Esophagus (tissue), 2 donors: ENCODE measurements at regions not wholly inside any gene's neighbourhood (a gene's known extent, or its start where the extent isn't known, plus 50 kb on each side); places are given as distances from the start of the nearest gene placed in this dataset.

Source experiments
- H3K27ac ChIP-seq, 2 donors: one replicate each; pipeline ENCODE4 v1.5.1; 2013; ENCODE audit warnings: low read depth in 2 of 2, mild to moderate bottlenecking in 2 of 2, inconsistent platforms in 1 of 2, low read length in 1 of 2, moderate library complexity in 1 of 2
- H3K27me3 ChIP-seq, 2 donors: one replicate each; pipeline ENCODE4 v1.6.1; 2013; ENCODE audit warnings: low read length in 2 of 2, control low read depth in 1 of 2, mild to moderate bottlenecking in 1 of 2; ENCODE audit not compliant: insufficient read depth in 2 of 2, control insufficient read depth in 1 of 2
- H3K36me3 ChIP-seq, 2 donors: one replicate each; pipeline ENCODE4 v1.6.1; 2013; ENCODE audit warnings: low read length in 1 of 2; ENCODE audit not compliant: control insufficient read depth in 2 of 2, insufficient read depth in 2 of 2
- H3K4me1 ChIP-seq, 2 donors: one replicate each; pipeline ENCODE4 v1.6.1; 2013; ENCODE audit warnings: low read length in 1 of 2; ENCODE audit not compliant: control insufficient read depth in 2 of 2, insufficient read depth in 2 of 2
- H3K4me3 ChIP-seq, 2 donors: one replicate each; pipeline ENCODE4 v1.5.1; 2013; ENCODE audit warnings: low read length in 2 of 2, mild to moderate bottlenecking in 2 of 2, low read depth in 1 of 2, moderate library complexity in 1 of 2
- H3K9me3 ChIP-seq, 2 donors: one replicate each; pipeline ENCODE4 v1.6.1; 2013; ENCODE audit warnings: mild to moderate bottlenecking in 2 of 2, low read depth in 1 of 2, low read length in 1 of 2, moderate library complexity in 1 of 2; ENCODE audit not compliant: control insufficient read depth in 2 of 2, insufficient read depth in 1 of 2
- WGBS, 2 donors: extraction: QIAGEN DNeasy Blood & Tissue Kit; methylation state at CpG; one replicate each; pipeline ENCODE4 v1.1.7; 2013; 5-methylcytosine and 5-hydroxymethylcytosine counted together
- donor health status: healthy with polysubstance abuse.
- donor health status: Bipolar disorder and iron deficiency.

GRCh38 chr3:182473191-182473710 is 320.1 kb upstream of the ATP11B start:
- WGBS, 2 donors, result 90 to 96% methylated on average over 1 of the region's 1 CpG
- no peak overlapping the region for H3K4me3 ChIP-seq
- no peak overlapping the region for H3K27ac ChIP-seq
- H3K9me3 ChIP-seq, result no peaks in the 10 kb centered on the region
- H3K36me3 ChIP-seq, result no peaks in the 10 kb centered on the region
- no peaks in the 10 kb centered on the region for H3K4me1 ChIP-seq
- H3K27me3 ChIP-seq, result no peaks in the 10 kb centered on the region

GRCh38 chr3:182478369-182478768 is 314.9 kb upstream of the ATP11B start:
- Histone ChIP-seq H3K4me3 (no peak overlapping the region), H3K36me3 (no peaks in the 10 kb centered on the region), H3K27me3 (no peaks in the 10 kb centered on the region), H3K9me3 (no peaks in the 10 kb centered on the region), H3K27ac (no peak overlapping the region), H3K4me1 (no peaks in the 10 kb centered on the region)

GRCh38 chr3:182479419-182480336 is 313.6 kb upstream of the ATP11B start:
- Histone ChIP-seq H3K36me3 (no peaks in the 10 kb centered on the region), H3K9me3 (no peaks in the 10 kb centered on the region), H3K27ac (no peak overlapping the region), H3K4me3 (no peak overlapping the region), H3K4me1 (no peaks in the 10 kb centered on the region), H3K27me3 (no peaks in the 10 kb centered on the region)
- 69 to 71% methylated on average over 8 of the region's 8 CpGs for WGBS, 2 donors

- no peaks in the 10 kb centered on the region for H3K9me3 ChIP-seq
- H3K4me1 ChIP-seq, result no peaks in the 10 kb centered on the region
- no peak overlapping the region for H3K27ac ChIP-seq
- H3K36me3 ChIP-seq, result no peaks in the 10 kb centered on the region
- H3K27me3 ChIP-seq, result no peaks in the 10 kb centered on the region
- no peak overlapping the region for H3K4me3 ChIP-seq
- 66 to 67% methylated on average over 5 of the region's 5 CpGs for WGBS, 2 donors
These were observed 310.6 kb upstream of the ATP11B start for GRCh38 chr3:182482705-182483104.

- Histone ChIP-seq H3K27ac (no peak overlapping the region), H3K4me1 (no peaks in the 10 kb centered on the region), H3K27me3 (no peaks in the 10 kb centered on the region), H3K36me3 (no peaks in the 10 kb centered on the region), H3K4me3 (no peak overlapping the region), H3K9me3 (no peaks in the 10 kb centered on the region)
- WGBS, 2 donors, result 67 to 75% methylated on average over 4 of the region's 4 CpGs
These were observed 308.6 kb upstream of the ATP11B start for GRCh38 chr3:182484682-182485081.

GRCh38 chr3:182485301-182485700 is 308.0 kb upstream of the ATP11B start:
- Histone ChIP-seq H3K4me1 (no peaks in the 10 kb centered on the region), H3K9me3 (no peaks in the 10 kb centered on the region), H3K27me3 (no peaks in the 10 kb centered on the region), H3K36me3 (no peaks in the 10 kb centered on the region), H3K27ac (no peak overlapping the region), H3K4me3 (no peak overlapping the region)
- 16 to 25% methylated on average over 3 of the region's 3 CpGs for WGBS, 2 donors

GRCh38 chr3:182486463-182486862 is 306.8 kb upstream of the ATP11B start:
- Histone ChIP-seq H3K27me3 (no peaks in the 10 kb centered on the region), H3K36me3 (no peaks in the 10 kb centered on the region), H3K4me3 (no peak overlapping the region), H3K27ac (peak overlapping the region in 1 of 2 donors; percentile 62), H3K4me1 (no peaks in the 10 kb centered on the region), H3K9me3 (no peaks in the 10 kb centered on the region)
- 37 to 46% methylated on average over 4 of the region's 4 CpGs for WGBS, 2 donors

- Histone ChIP-seq H3K4me3 (no peak overlapping the region), H3K9me3 (no peaks in the 10 kb centered on the region), H3K27ac (peak overlapping the region; percentile 14 to 21), H3K4me1 (no peaks in the 10 kb centered on the region), H3K36me3 (no peaks in the 10 kb centered on the region), H3K27me3 (no peaks in the 10 kb centered on the region)
- WGBS, 2 donors, result 45 to 66% methylated on average over 3 of the region's 3 CpGs
These were observed 306.2 kb upstream of the ATP11B start for GRCh38 chr3:182487143-182487542.

- Histone ChIP-seq H3K9me3 (no peaks in the 10 kb centered on the region), H3K4me3 (no peak overlapping the region), H3K4me1 (no peaks in the 10 kb centered on the region), H3K27me3 (no peaks in the 10 kb centered on the region), H3K36me3 (no peaks in the 10 kb centered on the region), H3K27ac (peak overlapping the region in 1 of 2 donors; percentile 14)
- WGBS, 2 donors, result 76 to 85% methylated on average over 2 of the region's 2 CpGs
These were observed 305.7 kb upstream of the ATP11B start for GRCh38 chr3:182487611-182488010.
